Transverse colon (tissue), 3 donors: ENCODE measurements at regions not wholly inside any gene's neighbourhood (a gene's known extent, or its start where the extent isn't known, plus 50 kb on each side); places are given as distances from the start of the nearest gene placed in this dataset.

Source experiments
- CTCF ChIP-seq, 5 experiments: fragments of 200-600 bp in 3 of 5; fragments of 450-650 bp in 2 of 5; sonication (generic) in 3 of 5; IDR thresholded peaks; 1 replicate in 2 of 5; 2 replicates in 3 of 5; pipeline ENCODE4 v1.5.1; 2016 to 2017; ENCODE audit warnings: antibody characterized with exemption in 5 of 5, inconsistent platforms in 3 of 5, mild to moderate bottlenecking in 2 of 5, moderate library complexity in 1 of 5
- EP300 ChIP-seq: sonication (generic); formaldehyde crosslinking; IDR thresholded peaks from one replicate; pipeline ENCODE4 v1.6.1; 2017; ENCODE audit warnings: antibody characterized with exemption, low read depth
- POLR2A ChIP-seq: fragments of 450-650 bp; IDR thresholded peaks from one replicate; pipeline ENCODE4 v1.6.1; 2016; ENCODE audit warnings: antibody characterized with exemption, mild to moderate bottlenecking, moderate library complexity

- no peak for TF ChIP-seq EP300
- TF ChIP-seq CTCF (IDR thresholded peaks at IDR 0.05): no peak
- TF ChIP-seq POLR2A: no peak
These were observed 337.2 kb upstream of the CELF2 start for GRCh38 chr10:10680496-10680895.
